GM21528 (cell line): ENCODE measurements at regions not wholly inside any gene's neighbourhood (a gene's known extent, or its start where the extent isn't known, plus 50 kb on each side); places are given as distances from the start of the nearest gene placed in this dataset.

ENCODE experiments used
- ATAC-seq: cut with Tn5 transposase; IDR thresholded peaks from one replicate; pipeline ENCODE4 v1.9.1; 2021; ENCODE audit warnings: mild to moderate bottlenecking, moderate library complexity; ENCODE audit not compliant: unreplicated experiment, low FRiP score

- ATAC-seq: no peak
Observed at GRCh38 chr22:19620742-19621371, 93.4 kb upstream of the SEPTIN5 start.

GRCh38 chr22:19621373-19622060 lies 92.8 kb upstream of the SEPTIN5 start:
- ATAC-seq: no peak

GRCh38 chr22:19622061-19622441 lies 92.3 kb upstream of the SEPTIN5 start:
- ATAC-seq: no peak

GRCh38 chr22:19625331-19626041 lies 88.8 kb upstream of the SEPTIN5 start:
- ATAC-seq: no peak

GRCh38 chr22:19626042-19626587 lies 88.2 kb upstream of the SEPTIN5 start:
- ATAC-seq: no peak

DNA sequence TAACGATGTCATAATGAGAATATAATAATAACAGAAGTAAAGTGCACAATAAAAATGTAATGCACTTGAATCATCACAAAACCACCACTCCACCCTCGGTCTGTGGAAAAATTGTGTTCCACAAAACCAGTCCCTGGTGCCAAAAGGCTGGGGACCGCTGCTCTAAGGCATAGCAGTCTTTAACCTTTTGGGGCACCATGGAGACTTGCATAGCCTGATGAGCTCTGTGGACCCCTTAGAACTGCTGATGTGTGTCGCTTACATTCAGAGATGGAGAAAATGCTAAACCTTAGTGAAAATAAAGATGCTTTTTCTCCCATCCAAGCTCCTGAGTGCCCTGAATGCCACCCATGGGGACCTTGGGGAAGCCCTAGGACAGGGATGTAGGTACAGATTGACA lies 87.6 kb upstream of the SEPTIN5 start:
- no peak for ATAC-seq

DNA sequence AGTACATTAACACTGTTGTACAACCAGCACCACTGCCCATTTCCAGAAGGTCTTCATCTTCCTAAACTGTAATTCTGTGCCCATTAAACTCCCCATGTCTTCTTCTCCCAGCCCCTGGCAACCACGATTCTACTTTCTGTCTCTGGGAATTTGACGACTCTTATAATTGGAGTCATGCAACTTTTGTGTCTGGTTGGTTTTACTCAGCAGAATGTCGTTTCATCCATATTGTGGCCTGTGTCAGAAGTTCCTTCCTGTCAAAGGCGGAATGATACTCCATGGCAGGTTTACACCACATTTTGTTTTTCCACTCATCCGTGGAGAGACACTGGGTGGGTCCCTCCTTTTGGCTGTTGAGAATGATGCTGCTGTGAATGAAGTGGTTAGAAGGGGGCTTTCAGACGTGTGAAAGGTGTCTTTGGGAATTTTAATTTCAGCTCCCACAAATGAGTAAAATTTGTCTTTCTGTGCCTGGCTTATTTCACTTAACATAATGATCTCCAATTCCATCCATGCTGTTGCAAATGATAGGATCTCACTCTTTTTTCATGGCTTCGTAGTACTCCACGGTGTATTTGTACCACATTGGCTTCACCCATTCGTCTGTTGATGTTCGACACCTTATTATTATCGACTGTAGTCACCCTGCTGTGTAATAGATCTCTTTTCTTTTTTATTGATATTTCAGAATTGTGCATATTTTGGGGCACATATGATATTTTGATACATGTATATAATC lies 86.1 kb upstream of the SEPTIN5 start:
- ATAC-seq: no peak

DNA sequence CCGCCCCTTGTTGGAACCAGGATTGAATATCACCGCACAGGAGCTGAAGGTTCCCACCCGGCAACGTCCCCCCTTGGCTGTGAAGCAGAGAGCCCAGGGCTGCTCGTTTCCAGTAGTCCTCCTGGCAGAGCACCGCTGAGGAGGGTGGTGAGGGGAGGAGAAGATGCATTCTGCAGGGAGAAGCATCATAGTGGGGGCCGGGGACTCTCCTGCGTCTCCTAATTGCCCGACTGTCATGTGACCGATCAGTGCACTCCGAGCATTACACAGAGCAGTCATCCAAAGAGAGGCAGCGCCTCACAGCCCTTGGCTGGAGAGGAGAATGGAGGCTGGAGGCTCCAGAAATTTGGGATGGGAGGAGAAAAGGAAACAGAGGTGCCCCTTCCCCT lies 85.0 kb upstream of the SEPTIN5 start:
- no peak for ATAC-seq

DNA sequence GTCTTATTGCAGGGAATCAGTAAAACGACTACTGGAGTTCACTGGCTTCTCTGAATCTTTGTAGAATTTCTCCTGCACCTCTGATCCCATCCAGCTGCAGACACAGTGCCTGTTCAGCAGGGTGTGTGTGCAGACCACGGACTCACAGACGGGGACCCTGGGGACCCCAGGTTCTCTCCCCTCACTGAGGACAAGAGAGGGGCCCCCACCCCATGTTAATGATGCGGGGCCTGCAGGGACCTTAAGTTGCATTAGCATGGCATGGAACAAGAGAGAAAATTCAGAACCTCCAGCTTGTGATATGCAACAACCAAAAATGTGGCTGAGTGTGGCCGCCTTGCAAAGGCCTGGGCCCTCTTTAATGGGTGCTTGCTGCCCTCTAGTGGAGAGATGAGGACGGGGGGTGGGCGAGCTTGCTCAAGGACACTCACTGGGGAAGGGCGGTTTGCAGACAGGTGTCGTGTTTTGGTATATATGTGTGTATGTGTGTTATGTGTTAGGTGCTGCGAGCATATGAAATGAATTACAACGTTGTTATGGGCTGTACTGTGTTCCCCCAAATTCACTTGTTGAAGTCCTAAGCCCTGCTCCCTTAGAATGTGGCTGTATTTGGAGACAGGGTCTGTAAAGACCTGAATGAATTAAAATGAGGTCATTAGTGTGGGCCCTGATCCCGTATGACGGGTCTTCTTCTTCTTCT lies 84.4 kb upstream of the SEPTIN5 start:
- no peak for ATAC-seq

GRCh38 chr22:19630614-19631013 lies 83.7 kb upstream of the SEPTIN5 start:
- no peak for ATAC-seq

DNA sequence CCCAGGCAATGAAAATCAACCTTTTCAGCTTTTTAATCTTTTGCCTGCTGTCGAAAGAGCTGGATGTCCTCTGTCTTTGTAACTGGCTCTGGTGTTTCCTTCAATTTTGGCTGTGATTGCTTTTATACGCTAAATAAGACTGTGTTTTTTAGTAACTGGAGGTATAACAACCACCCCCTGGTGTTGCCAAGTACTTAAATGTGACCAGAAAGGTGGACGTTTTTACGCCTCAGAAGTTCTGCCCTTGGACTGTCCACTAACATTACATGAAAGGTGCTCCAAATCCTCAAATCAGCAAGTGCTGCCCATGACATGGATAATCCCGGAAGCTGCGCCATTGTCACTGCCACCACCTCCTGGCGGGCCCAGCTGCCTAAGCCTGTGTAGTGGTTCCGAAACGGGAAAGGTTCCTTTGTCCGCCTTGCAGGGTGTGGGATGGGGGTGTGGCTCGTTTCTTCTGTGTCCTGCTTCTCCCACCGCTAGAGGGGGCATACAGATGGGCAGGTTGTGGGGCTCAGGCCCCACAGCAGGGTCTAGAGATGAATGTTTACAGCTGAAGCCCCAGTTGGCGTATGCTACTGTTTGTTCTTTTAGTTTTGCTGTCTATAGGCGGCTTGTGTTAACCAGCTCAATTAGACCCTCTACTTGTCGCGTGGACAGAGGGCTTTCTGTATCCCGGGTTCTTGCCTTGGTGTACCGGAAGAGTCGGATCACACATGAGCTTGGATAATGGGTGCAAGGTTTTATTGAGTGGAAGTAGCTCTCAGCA lies 82.2 kb upstream of the SEPTIN5 start:
- no peak for ATAC-seq

GRCh38 chr22:19632668-19633148 lies 81.6 kb upstream of the SEPTIN5 start:
- no peak for ATAC-seq

DNA sequence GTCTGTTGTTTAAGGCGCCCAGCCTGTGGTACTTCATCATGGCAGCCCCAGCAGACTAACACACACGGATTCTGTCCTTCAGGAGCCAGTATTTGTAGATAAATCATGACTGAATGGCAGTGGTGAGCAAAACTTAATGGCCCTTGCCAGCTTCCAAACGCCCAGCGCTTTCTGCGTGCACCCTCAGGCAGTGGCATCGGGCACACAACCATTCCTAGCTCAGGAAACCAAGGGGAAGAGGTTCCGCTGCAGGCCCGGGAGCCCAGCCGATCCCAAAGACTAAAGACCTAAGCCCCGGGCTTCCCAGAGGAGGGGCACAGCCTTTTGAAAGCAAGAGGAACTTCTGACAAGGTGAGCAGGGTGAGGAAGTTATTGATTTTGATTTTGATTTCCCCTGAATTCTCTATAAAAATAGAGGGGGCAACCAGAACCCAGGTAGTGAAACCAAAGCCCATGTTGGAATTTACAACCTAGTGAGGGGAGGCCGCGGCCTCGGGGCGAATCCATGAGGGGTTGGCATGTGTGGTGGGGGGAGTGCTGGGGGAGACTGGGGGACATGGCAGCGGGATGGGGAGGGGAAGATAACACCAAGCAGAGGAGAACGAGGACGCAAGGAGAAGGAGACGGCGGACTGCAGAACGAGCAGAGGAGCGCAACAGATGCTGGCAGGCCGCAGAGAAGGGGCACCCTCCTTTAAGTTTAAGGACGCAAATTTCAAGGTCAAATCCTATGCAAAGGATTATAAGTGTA lies 79.9 kb upstream of the SEPTIN5 start:
- no peak for ATAC-seq

- no peak for ATAC-seq
Observed at GRCh38 chr22:19635644-19636043, 78.7 kb upstream of the SEPTIN5 start.

- no peak for ATAC-seq
Observed at GRCh38 chr22:19636696-19637407, 77.5 kb upstream of the SEPTIN5 start.

DNA sequence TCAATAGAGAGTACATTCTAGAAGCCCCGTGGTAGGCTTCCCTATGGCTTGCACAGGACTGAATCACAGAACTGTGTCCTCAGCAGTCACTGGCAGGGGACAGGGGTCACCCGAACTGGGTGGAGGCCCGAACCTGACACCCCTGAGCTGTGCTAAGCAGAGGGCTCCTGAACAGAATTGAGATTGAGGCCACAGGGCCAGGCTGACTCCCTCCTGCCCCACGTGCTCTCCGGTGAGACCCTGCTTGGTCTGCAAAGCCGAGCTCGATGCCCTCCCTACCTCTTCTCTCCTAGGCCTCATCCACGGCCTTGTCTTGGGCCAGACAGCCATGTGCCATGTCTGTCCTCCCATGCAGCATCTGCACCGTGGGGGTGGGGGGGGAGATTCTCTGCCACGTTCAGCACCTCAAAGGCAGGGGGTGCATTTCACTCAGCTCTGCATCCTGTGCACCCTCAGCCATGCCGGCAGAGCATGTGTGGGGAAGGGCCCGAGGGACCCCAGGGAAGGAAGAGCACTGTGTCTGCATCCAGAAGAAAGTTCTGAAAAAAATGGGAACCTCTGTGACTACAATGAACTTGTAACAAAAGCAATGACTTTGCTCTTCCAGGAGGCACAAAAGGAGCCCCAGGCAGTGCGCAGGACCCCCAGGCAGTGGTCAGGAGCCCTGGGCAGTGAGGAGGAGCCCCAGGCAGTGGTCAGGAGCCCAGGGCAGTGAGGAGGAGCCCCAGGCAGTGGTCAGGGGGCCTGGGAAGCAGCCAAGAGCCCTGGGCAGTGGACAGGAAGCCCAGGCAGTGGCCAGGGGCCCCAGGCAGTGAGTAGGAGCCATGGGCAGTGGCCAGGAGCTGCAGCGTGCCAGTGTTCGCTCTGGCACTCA lies 76.7 kb upstream of the SEPTIN5 start:
- ATAC-seq: no peak
